H1 (cell line): ENCODE measurements at regions not wholly inside any gene's neighbourhood (a gene's known extent, or its start where the extent isn't known, plus 50 kb on each side); places are given as distances from the start of the nearest gene placed in this dataset.

Source experiments
- FOSL1 ChIP-seq: IDR thresholded peaks from 2 replicates; pipeline ENCODE4 v1.6.1; 2011; ENCODE audit warnings: mild to moderate bottlenecking, low read depth, low read length, moderate library complexity; ENCODE audit not compliant: insufficient read depth
- TF ChIP-seq, protein P1 (sequence below): fragments of 300-600 bp; sonication (generic); IDR thresholded peaks from 2 replicates; pipeline ENCODE4 v1.7.1; 2012; ENCODE audit warnings: low read length, moderate library complexity, mild to moderate bottlenecking, inconsistent platforms; ENCODE audit not compliant: insufficient replicate concordance

- TF ChIP-seq, protein P1, sequence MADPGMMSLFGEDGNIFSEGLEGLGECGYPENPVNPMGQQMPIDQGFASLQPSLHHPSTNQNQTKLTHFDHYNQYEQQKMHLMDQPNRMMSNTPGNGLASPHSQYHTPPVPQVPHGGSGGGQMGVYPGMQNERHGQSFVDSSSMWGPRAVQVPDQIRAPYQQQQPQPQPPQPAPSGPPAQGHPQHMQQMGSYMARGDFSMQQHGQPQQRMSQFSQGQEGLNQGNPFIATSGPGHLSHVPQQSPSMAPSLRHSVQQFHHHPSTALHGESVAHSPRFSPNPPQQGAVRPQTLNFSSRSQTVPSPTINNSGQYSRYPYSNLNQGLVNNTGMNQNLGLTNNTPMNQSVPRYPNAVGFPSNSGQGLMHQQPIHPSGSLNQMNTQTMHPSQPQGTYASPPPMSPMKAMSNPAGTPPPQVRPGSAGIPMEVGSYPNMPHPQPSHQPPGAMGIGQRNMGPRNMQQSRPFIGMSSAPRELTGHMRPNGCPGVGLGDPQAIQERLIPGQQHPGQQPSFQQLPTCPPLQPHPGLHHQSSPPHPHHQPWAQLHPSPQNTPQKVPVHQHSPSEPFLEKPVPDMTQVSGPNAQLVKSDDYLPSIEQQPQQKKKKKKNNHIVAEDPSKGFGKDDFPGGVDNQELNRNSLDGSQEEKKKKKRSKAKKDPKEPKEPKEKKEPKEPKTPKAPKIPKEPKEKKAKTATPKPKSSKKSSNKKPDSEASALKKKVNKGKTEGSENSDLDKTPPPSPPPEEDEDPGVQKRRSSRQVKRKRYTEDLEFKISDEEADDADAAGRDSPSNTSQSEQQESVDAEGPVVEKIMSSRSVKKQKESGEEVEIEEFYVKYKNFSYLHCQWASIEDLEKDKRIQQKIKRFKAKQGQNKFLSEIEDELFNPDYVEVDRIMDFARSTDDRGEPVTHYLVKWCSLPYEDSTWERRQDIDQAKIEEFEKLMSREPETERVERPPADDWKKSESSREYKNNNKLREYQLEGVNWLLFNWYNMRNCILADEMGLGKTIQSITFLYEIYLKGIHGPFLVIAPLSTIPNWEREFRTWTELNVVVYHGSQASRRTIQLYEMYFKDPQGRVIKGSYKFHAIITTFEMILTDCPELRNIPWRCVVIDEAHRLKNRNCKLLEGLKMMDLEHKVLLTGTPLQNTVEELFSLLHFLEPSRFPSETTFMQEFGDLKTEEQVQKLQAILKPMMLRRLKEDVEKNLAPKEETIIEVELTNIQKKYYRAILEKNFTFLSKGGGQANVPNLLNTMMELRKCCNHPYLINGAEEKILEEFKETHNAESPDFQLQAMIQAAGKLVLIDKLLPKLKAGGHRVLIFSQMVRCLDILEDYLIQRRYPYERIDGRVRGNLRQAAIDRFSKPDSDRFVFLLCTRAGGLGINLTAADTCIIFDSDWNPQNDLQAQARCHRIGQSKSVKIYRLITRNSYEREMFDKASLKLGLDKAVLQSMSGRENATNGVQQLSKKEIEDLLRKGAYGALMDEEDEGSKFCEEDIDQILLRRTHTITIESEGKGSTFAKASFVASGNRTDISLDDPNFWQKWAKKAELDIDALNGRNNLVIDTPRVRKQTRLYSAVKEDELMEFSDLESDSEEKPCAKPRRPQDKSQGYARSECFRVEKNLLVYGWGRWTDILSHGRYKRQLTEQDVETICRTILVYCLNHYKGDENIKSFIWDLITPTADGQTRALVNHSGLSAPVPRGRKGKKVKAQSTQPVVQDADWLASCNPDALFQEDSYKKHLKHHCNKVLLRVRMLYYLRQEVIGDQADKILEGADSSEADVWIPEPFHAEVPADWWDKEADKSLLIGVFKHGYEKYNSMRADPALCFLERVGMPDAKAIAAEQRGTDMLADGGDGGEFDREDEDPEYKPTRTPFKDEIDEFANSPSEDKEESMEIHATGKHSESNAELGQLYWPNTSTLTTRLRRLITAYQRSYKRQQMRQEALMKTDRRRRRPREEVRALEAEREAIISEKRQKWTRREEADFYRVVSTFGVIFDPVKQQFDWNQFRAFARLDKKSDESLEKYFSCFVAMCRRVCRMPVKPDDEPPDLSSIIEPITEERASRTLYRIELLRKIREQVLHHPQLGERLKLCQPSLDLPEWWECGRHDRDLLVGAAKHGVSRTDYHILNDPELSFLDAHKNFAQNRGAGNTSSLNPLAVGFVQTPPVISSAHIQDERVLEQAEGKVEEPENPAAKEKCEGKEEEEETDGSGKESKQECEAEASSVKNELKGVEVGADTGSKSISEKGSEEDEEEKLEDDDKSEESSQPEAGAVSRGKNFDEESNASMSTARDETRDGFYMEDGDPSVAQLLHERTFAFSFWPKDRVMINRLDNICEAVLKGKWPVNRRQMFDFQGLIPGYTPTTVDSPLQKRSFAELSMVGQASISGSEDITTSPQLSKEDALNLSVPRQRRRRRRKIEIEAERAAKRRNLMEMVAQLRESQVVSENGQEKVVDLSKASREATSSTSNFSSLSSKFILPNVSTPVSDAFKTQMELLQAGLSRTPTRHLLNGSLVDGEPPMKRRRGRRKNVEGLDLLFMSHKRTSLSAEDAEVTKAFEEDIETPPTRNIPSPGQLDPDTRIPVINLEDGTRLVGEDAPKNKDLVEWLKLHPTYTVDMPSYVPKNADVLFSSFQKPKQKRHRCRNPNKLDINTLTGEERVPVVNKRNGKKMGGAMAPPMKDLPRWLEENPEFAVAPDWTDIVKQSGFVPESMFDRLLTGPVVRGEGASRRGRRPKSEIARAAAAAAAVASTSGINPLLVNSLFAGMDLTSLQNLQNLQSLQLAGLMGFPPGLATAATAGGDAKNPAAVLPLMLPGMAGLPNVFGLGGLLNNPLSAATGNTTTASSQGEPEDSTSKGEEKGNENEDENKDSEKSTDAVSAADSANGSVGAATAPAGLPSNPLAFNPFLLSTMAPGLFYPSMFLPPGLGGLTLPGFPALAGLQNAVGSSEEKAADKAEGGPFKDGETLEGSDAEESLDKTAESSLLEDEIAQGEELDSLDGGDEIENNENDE: no peak
- TF ChIP-seq FOSL1: no peak
- TF ChIP-seq, all 59 proteins: peak for 0
Observed at GRCh38 chr22:47801541-47802245, 1039.2 kb downstream of the TBC1D22A start (continued).
